CD4-positive, alpha-beta T cell treated with Interleukin-10 for 1 hour (primary cell): ENCODE measurements at regions not wholly inside any gene's neighbourhood (a gene's known extent, or its start where the extent isn't known, plus 50 kb on each side); places are given as distances from the start of the nearest gene placed in this dataset.

Source experiments
- DNase-seq: peaks from one replicate; pipeline ENCODE4 v3.0.0-alpha.2; 2020

DNA sequence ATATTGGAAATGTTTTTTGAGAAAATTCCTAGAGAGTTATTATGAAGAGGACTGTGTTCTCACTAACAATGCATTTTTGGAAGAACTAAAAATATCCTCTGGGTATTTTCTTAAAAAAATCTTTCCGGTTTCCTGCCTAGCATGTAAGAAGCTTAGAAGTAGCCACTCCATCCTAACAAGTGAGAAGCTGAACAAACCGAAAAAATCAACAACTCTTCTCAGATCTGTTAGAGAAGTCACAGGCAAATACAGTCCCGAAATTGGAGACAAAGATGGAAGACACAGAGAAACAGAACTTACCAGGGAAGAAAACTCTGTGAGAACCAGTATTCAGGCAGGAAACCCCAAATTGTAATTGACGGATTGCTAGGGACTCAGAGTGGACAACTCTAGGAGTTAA lies 173.0 kb downstream of the KLF12 start:
- DNase-seq = no peak

DNA sequence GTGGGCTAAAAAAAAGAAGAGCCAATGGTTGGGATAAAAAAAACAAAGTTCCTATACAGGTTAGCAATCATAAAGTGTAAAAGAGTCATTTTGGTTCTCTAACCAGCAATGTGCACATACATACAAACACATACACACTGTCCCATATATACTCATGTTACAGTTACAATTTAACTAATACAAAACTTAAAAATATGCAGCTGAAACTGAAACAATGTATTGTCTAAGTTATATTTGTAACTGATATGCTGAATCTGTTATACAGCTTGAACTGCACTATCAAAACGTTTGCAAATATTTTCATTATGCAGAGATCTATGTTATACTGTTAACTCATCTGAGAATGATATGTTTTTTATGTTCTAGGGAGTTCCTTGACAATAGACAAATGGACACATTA lies 173.7 kb downstream of the KLF12 start:
- DNase-seq = no peak

GRCh38 chr13:73958657-73959397 lies 175.4 kb downstream of the KLF12 start:
- DNase-seq = no peak

GRCh38 chr13:73957889-73958288 lies 176.3 kb downstream of the KLF12 start:
- no peak for DNase-seq

DNA sequence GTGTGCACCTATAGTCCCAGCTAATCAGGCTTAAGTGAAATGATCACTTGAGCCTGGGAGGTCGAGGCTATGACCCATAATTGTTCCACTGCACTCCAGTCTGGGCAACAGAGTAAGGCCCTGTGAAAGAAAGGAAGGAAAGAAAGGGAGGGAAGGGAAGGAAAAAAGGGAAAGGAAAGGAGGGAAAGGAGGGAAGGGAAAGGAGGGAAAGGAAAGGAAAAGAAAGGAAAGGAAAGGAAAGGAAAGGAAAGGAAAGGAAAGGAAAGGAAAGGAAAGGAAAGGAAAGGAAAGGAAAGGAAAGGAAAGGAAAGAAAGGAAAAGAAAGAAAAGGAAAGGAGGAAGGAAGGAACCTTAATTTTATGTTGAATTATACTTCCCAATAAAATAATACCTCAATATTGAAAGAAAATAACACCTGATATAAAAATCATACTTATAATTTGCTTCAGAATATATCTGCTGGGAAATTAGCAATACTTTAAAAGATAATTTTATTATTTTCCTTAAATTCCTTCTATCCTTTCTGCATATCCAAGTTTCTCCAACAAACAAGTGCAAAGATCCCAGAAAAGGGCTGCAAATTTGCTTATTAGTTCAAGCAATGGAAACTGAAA lies 177.3 kb downstream of the KLF12 start:
- DNase-seq = no peak

DNA sequence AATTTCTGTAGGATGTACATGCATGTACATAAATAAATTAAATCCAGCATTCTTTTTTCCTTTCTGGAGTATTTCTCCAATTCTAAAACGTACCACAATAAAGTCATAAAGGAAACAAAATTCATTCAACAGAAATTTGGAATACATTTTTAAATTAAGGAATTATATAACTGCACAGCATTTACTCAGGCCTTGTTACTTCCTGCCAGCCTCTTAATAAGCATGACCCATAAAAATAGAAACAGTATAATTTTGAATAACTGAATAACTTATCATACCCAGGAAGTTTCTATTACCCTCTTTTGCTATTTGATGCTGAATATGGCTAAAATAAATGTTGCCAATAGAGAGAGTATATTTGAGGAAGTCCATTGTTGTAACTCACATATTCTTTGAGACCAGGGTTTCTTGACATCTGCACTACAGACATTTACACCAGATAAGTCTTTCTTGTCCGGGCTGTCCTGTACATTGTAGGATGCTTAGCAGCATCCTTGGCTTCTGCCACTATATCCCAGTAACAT lies 178.2 kb downstream of the KLF12 start:
- DNase-seq = no peak

DNA sequence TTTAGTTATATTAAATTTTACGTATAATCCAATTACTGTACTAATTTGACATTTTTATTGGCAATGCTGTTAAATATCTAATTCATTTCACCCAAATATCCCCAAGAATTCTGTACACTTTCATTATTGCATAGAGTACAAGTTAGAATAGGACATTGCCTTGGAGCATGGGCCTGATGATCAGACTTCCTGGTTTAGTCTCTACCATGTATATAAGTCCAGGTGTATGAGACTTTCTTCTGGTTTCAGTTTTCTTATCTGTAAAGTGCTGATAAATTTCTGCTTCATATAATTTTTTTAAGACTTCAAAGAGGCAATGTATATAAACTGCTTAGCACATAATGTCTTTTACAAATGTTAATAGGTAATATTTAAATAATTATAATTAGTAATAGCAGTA lies 179.4 kb downstream of the KLF12 start:
- DNase-seq = no peak

GRCh38 chr13:73952648-73953047 lies 181.6 kb downstream of the KLF12 start:
- no peak for DNase-seq

DNA sequence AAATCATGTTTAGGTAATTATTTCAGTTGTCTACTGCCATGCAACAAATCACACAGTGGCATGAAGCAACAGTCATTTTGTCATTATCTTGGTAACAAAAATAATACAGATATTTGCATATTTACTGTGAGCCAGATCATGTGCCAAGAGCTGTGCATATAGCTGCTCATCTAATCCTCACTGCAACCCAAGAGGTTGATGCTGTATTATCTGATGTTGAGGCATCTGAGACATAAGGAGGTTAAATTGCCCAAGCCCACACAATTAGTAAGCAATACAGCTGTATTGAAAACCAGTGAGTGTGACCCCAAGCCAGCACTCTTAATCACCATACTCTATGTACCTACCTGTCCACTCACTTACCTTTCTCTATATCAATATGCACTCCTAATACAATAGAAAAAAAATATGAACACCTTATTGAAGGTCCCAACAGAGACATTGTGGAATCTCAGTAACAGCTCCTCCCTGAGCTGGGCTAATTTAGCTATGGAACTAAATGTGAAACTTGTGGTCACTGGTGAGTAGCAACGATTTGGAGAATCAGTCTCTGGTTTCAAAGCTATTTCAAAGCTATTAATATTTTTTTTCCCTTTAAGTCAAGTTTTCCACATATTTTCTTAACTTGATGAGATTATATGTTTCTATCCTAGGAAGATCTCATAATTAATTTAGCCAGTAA lies 185.2 kb downstream of the KLF12 start:
- no peak for DNase-seq

GRCh38 chr13:73945871-73946270 lies 188.3 kb downstream of the KLF12 start:
- no peak for DNase-seq

DNA sequence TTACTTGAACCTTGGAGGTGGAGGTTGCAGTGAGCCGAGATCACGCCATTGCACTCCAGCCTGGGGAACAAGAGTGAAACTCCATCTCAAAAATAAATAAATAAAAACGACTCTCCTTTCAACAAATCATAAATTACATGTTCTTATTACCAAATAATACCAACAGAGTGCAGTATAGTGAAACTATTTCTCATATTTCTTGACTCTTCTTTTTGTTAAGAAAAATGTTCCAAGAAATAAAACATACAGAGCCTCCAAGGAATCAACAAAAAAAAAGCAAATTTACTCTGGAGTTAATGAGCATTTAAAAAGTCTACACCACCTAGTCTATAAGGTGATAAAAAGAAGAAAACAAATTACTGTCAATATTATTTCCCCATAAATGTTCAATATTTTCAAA lies 188.8 kb downstream of the KLF12 start:
- DNase-seq = no peak

- no peak for DNase-seq
Observed at GRCh38 chr13:73943965-73944233, 190.3 kb downstream of the KLF12 start.

GRCh38 chr13:73943137-73943964 lies 190.9 kb downstream of the KLF12 start:
- peak; percentile 63 for DNase-seq

- no peak for DNase-seq
Observed at GRCh38 chr13:73941752-73942151, 192.5 kb downstream of the KLF12 start.

DNA sequence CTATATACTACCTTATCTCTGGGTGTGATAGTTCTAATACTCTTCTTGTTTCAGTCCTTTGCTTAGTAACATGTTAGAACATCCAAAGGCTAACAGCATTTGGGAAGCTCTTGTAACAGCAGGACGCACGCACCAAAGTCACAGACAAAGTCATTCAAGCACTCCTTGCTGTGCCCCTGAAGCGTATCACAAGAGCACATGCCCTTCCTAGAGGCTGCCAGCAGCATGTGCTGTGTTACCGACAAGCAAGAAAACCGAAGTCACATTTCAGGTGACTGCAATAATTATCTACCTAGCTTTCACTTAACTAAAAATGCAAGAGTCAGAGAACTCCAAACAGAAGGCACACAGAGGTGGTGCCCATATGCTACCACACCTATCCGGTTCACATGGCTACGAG lies 194.1 kb downstream of the KLF12 start:
- DNase-seq = no peak

GRCh38 chr13:73939603-73940002 lies 194.6 kb downstream of the KLF12 start:
- no peak for DNase-seq

DNA sequence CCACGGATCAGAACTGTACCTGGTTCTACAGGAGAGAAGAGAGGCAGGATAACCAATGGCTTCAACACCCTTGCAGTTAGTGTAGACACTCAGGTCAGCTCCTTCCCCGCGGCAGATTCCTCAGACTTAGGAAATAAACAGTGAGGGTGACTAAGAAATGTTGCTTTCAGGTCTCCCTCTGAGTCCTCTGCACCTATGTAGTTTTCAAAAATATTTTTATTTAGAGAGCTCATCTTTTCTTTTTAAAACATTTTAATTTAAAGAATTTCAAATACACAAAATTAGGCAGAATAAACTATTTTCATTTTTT lies 195.2 kb downstream of the KLF12 start:
- no peak for DNase-seq

DNA sequence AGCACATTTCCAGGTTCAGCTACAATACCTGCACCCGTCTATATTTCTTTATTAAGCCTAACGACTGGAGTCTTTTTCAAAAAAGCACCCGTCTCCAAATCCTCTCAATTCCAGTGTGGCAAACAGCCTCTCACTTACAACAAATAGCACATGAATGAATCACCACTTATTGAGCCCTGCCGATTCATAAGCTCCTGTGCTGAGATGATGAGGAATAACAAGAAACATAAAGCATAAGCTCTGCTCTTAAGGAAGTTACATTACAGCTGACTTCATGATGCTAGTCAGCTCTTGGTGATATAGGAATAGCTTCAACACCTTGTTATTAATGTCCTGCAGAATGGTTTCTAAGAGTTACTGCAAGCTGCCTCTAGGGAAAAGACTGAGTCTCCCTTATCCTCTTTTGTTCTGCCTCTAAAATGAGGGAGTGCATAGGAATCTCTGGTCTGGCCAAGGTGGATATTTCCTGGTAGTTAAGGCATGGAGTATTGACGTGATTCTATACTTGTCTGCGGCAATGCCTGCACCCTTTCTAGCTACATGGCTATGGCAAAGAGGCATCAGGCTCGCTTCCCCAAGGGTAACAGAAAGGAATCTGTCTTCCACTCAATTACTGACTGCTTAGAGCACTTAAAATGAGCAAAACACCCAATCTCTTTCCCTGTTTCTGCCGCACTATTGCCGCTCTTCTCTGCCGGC lies 195.7 kb downstream of the KLF12 start:
- no peak for DNase-seq

DNA sequence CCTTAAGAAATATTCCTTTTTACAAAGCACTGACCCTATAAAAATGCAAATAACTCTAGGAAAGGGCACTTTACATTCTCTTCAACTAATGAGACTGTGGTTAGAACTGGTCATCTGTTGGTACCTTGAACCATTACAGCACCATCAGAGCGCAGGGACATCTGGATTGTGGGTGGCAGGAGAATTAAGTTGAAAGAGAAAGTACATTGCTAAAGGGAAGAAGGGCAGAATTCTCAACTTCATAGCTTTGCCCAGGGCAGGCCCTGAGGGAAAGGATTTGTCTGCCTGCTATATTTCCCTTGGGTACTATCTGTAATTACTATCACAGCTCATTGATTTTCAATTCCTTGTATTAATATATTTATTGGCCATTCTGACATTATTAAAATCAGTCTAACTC lies 196.8 kb downstream of the KLF12 start:
- no peak for DNase-seq

DNA sequence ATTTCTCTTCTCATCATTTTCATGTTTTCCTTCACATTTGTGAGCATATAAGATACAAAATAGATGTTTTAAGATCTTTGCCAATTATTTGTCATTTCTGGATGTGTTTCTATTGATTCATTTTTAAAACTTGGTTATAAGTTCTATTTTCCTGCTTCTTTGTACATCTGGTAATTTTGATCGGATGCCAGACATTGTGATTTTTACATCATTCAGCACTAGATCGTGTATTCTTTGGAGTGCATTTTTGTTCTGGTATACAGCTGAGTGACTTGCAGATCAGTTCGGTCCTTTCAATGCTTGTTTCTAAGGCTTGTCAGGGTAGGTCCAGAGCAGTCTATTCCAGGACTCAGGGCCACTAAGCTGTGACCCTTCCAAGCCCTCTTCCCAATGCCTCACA lies 198.2 kb downstream of the KLF12 start:
- DNase-seq = no peak

DNA sequence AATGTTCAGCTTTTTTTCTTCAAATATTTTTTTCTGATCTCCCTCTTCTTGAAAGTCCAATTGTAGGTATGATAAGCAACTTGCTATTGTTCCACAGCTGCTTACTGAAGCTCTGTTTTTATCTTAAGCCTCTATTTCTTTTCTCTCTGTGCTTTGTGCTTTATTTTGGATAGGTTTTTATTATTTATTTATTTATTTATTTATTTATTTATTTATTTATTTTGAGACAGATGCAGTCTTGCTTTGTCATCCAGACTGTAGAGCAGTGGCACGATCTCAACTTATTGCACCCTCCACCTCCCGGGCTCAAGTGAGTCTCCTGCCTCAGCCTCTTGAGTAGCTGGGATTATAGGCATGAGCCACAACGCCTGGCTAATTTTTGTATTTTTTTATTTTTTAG lies 199.4 kb downstream of the KLF12 start:
- DNase-seq = no peak

DNA sequence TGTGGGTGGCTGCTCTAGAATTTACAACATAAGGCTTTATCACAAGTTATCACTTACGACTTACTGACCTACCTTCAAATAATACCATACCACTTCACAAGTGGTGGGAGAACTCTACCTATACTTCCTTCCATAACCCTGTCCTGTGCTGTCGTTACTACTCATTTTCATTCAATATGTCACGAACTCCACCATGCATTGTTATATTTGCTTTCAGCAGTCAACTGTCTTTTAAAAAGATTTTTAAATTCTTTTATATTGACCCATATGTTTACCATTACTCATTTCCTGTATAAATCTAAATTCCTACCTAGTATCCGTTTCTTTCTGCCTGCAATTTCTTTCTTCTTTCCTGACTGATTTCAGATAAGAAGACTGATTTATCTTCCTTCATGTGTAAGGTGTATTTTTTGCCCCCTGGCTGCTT lies 200.0 kb downstream of the KLF12 start:
- DNase-seq = no peak

- no peak for DNase-seq
Observed at GRCh38 chr13:73933795-73934194, 200.4 kb downstream of the KLF12 start.
